ENCODE measurements at regions not wholly inside any gene's neighbourhood (a gene's known extent, or its start where the extent isn't known, plus 50 kb on each side); places are given as distances from the start of the nearest gene placed in this dataset.

- TF ChIP-seq CTCF (IDR thresholded peaks at IDR 0.05) (no peak), POLR2A (IDR thresholded peaks at IDR 0.05) (no peak)
Observed at GRCh38 chr7:54880326-54880989, 121.4 kb upstream of the SEC61G start.

Measured in right lobe of liver (tissue), 4 donors.